SK-N-SH (cell line): ENCODE measurements at regions not wholly inside any gene's neighbourhood (a gene's known extent, or its start where the extent isn't known, plus 50 kb on each side); places are given as distances from the start of the nearest gene placed in this dataset.

Experiments
- EP300 ChIP-seq, 2 experiments: IDR thresholded peaks; 2 replicates each; pipeline versions ENCODE4 v1.4.0 to v1.6.1; 2012; ENCODE audit warnings: borderline replicate concordance in 1 of 2, low read depth in 1 of 2, low read length in 1 of 2
- EZH2phosphoT487 ChIP-seq: fragments of 200-600 bp; sonication (generic); IDR thresholded peaks from 2 replicates; pipeline ENCODE4 v1.6.1; 2017; ENCODE audit warnings: low read depth, mixed run types, mild to moderate bottlenecking, antibody characterized with exemption, moderate library complexity, borderline replicate concordance
- JUND ChIP-seq: IDR thresholded peaks from 2 replicates; pipeline ENCODE4 v1.4.0; 2012
- MXI1 ChIP-seq: IDR thresholded peaks from 2 replicates; pipeline ENCODE4 v1.6.1; 2012; ENCODE audit warnings: mild to moderate bottlenecking, low read depth, low read length, improper control_type of control experiment
- NRF1 ChIP-seq: IDR thresholded peaks from 2 replicates; pipeline ENCODE4 v1.6.1; 2012; ENCODE audit warnings: low read depth, mild to moderate bottlenecking, low read length
- RAD21 ChIP-seq: IDR thresholded peaks from 2 replicates; pipeline ENCODE4 v1.6.1; 2012; ENCODE audit warnings: mild to moderate bottlenecking, low read length
- RFX5 ChIP-seq: IDR thresholded peaks from 2 replicates; pipeline ENCODE4 v1.6.1; 2012; ENCODE audit warnings: mild to moderate bottlenecking, improper control_type of control experiment, low read length
- RXRA ChIP-seq: IDR thresholded peaks from 2 replicates; pipeline ENCODE4 v1.4.0; 2012; ENCODE audit warnings: low read depth, mild to moderate bottlenecking, borderline replicate concordance
- TAF1 ChIP-seq: IDR thresholded peaks from 2 replicates; pipeline ENCODE4 v1.6.1; 2012; ENCODE audit warnings: low read depth, mild to moderate bottlenecking, low read length, moderate library complexity, borderline replicate concordance
- YY1 ChIP-seq: IDR thresholded peaks from 2 replicates; pipeline ENCODE4 v1.4.0; 2012; ENCODE audit warnings: low read depth, mild to moderate bottlenecking
- TF ChIP-seq, protein P1 (sequence below): fragments of 200-600 bp; sonication (generic); IDR thresholded peaks from 2 replicates; pipeline ENCODE4 v1.6.1; 2017; ENCODE audit warnings: antibody characterized with exemption, mild to moderate bottlenecking, moderate library complexity
- TF ChIP-seq, protein P2 (sequence below): IDR thresholded peaks from 2 replicates; pipeline ENCODE4; 2012
- TF ChIP-seq, protein P3 (sequence below): IDR thresholded peaks from 2 replicates; pipeline ENCODE4 v1.6.1; 2012; ENCODE audit warnings: mild to moderate bottlenecking, low read depth, low read length, moderate library complexity

DNA sequence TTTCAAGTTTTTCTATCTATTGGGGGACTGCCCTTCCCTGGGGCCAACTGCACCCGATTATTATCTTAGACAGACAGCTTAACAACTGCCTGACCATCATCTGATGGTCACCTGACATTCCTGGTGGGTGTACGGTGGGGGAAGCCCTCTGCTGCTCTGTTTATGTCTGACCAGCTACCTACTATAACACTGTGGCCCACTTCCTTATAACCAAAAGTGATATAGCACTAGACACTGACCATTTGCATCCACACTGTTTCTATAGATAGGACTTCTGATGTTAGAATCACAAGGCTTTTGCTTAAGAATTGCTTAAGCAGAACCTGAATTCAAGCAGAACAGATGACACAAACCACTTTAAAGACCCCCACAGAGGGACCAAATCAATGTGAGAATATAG, 110.5 kb upstream of the RAI14 start:
- TF ChIP-seq, protein P1, sequence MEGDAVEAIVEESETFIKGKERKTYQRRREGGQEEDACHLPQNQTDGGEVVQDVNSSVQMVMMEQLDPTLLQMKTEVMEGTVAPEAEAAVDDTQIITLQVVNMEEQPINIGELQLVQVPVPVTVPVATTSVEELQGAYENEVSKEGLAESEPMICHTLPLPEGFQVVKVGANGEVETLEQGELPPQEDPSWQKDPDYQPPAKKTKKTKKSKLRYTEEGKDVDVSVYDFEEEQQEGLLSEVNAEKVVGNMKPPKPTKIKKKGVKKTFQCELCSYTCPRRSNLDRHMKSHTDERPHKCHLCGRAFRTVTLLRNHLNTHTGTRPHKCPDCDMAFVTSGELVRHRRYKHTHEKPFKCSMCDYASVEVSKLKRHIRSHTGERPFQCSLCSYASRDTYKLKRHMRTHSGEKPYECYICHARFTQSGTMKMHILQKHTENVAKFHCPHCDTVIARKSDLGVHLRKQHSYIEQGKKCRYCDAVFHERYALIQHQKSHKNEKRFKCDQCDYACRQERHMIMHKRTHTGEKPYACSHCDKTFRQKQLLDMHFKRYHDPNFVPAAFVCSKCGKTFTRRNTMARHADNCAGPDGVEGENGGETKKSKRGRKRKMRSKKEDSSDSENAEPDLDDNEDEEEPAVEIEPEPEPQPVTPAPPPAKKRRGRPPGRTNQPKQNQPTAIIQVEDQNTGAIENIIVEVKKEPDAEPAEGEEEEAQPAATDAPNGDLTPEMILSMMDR = no peak
- no peak for TF ChIP-seq YY1
- TF ChIP-seq, protein P2, sequence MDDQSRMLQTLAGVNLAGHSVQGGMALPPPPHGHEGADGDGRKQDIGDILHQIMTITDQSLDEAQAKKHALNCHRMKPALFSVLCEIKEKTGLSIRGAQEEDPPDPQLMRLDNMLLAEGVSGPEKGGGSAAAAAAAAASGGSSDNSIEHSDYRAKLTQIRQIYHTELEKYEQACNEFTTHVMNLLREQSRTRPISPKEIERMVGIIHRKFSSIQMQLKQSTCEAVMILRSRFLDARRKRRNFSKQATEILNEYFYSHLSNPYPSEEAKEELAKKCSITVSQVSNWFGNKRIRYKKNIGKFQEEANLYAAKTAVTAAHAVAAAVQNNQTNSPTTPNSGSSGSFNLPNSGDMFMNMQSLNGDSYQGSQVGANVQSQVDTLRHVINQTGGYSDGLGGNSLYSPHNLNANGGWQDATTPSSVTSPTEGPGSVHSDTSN = no peak
- no peak for TF ChIP-seq MXI1
- no peak for TF ChIP-seq RAD21
- no peak for TF ChIP-seq JUND
- TF ChIP-seq RXRA = no peak
- TF ChIP-seq EZH2phosphoT487 = no peak
- TF ChIP-seq RFX5 = no peak
- no peak for TF ChIP-seq TAF1
- TF ChIP-seq, protein P3, sequence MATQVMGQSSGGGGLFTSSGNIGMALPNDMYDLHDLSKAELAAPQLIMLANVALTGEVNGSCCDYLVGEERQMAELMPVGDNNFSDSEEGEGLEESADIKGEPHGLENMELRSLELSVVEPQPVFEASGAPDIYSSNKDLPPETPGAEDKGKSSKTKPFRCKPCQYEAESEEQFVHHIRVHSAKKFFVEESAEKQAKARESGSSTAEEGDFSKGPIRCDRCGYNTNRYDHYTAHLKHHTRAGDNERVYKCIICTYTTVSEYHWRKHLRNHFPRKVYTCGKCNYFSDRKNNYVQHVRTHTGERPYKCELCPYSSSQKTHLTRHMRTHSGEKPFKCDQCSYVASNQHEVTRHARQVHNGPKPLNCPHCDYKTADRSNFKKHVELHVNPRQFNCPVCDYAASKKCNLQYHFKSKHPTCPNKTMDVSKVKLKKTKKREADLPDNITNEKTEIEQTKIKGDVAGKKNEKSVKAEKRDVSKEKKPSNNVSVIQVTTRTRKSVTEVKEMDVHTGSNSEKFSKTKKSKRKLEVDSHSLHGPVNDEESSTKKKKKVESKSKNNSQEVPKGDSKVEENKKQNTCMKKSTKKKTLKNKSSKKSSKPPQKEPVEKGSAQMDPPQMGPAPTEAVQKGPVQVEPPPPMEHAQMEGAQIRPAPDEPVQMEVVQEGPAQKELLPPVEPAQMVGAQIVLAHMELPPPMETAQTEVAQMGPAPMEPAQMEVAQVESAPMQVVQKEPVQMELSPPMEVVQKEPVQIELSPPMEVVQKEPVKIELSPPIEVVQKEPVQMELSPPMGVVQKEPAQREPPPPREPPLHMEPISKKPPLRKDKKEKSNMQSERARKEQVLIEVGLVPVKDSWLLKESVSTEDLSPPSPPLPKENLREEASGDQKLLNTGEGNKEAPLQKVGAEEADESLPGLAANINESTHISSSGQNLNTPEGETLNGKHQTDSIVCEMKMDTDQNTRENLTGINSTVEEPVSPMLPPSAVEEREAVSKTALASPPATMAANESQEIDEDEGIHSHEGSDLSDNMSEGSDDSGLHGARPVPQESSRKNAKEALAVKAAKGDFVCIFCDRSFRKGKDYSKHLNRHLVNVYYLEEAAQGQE = no peak
- no peak for TF ChIP-seq NRF1
- TF ChIP-seq EP300 (IDR thresholded peaks at IDR 0.05; ENCODE audit: borderline replicate concordance in 1 of 2, low read depth in 1 of 2, low read length in 1 of 2) = no peak
